Panc1 (cell line): ENCODE measurements at regions not wholly inside any gene's neighbourhood (a gene's known extent, or its start where the extent isn't known, plus 50 kb on each side); places are given as distances from the start of the nearest gene placed in this dataset.
"Not testable (repeated sequence)": the region's sequence is repeated elsewhere in the genome, so short reads cannot be mapped to it uniquely, and the experiment has no call there.

Source experiments
- ATAC-seq: fragments of 200-7000 bp; cut with Tn5 transposase; 2 replicates; pipeline ENCODE4 v1.9.1; 2020; ENCODE audit warnings: mild to moderate bottlenecking, moderate library complexity
- BruUV-seq: library from RNA; stranded (reverse); fragments of 400-500 nt; replicated peaks from 2 replicates; lab custom pipeline; 2021; lab: Mats Ljungman, UMichigan
- CTCF ChIA-PET: fragments of 300-600 bp; sonication (Branson Sonifier 250); formaldehyde crosslinking; loops from one replicate; lab custom pipeline; 2022; ENCODE audit warnings: antibody characterized with exemption; lab: Charles Lee
- POLR2A ChIA-PET: fragments of 300-600 bp; sonication (Branson Sonifier 250); formaldehyde crosslinking; loops from one replicate; lab custom pipeline; 2022; ENCODE audit warnings: antibody characterized with exemption; lab: Charles Lee
- DNase-seq: peaks from one replicate; pipeline ENCODE4 v3.0.0-alpha.2; 2010; ENCODE audit warnings: low read depth, low spot score
- H3K27ac ChIP-seq: 2 replicates; pipeline ENCODE4 v1.5.1; 2011; ENCODE audit warnings: mild to moderate bottlenecking, low read length, inconsistent platforms
- H3K27me3 ChIP-seq: fragments of 200-500 bp; sonication (Bioruptor generic); 2 replicates; pipeline ENCODE4 v1.6.0; 2014; ENCODE audit warnings: low read length, inconsistent platforms; ENCODE audit not compliant: control insufficient read depth, insufficient read depth
- H3K36me3 ChIP-seq: fragments of 200-500 bp; sonication (Bioruptor generic); 2 replicates; pipeline ENCODE4 v1.5.1; 2014; ENCODE audit warnings: inconsistent platforms, mild to moderate bottlenecking, low read length, moderate library complexity; ENCODE audit not compliant: control insufficient read depth, insufficient read depth
- H3K4me1 ChIP-seq: 2 replicates; pipeline ENCODE4 v1.5.1; 2011; ENCODE audit warnings: inconsistent platforms, mild to moderate bottlenecking, low read length, moderate library complexity; ENCODE audit not compliant: control insufficient read depth, insufficient read depth
- H3K4me3 ChIP-seq, 2 experiments: 2 replicates each; pipeline ENCODE4 v1.5.1; 2011 to 2012; ENCODE audit warnings: low read depth in 2 of 2, low read length in 2 of 2, mild to moderate bottlenecking in 2 of 2, inconsistent platforms in 1 of 2, moderate library complexity in 1 of 2
- H3K9me3 ChIP-seq: fragments of 200-500 bp; sonication (Bioruptor generic); 2 replicates; pipeline ENCODE4 v1.5.1; 2014; ENCODE audit warnings: low read depth, mild to moderate bottlenecking, inconsistent platforms, low read length, moderate library complexity; ENCODE audit not compliant: control insufficient read depth, insufficient read depth
- POLR2AphosphoS5 ChIP-seq: IDR thresholded peaks from 2 replicates; pipeline ENCODE4 v1.6.1; 2012; ENCODE audit warnings: mild to moderate bottlenecking, low read depth, low read length, moderate library complexity
- SIN3A ChIP-seq: IDR thresholded peaks from 2 replicates; pipeline ENCODE4 v1.6.1; 2012; ENCODE audit warnings: low read depth, mild to moderate bottlenecking, low read length, moderate library complexity, borderline replicate concordance; ENCODE audit not compliant: insufficient read depth
- TCF7L2 ChIP-seq: IDR thresholded peaks from 2 replicates; pipeline ENCODE4 v1.6.1; 2011; ENCODE audit warnings: mild to moderate bottlenecking, low read depth, low read length, inconsistent platforms
- in situ Hi-C: cut with HindIII; loops from 2 replicates; pipeline ENCODE4 v1.10.0; 2016; ENCODE audit warnings: low sequenced_read_pairs, low pct_unique_long_range_greater_than_20kb
- intact Hi-C: fragments of 100-400 bp; cut with micrococcal nuclease; formaldehyde crosslinking; loops from one replicate; pipeline ENCODE4 v1.10.0; 2022; ENCODE audit not compliant: unreplicated experiment
- TF ChIP-seq, protein P1 (sequence below): fragments of 450-650 bp; IDR thresholded peaks from 2 replicates; pipeline ENCODE4 v1.5.1; 2017; ENCODE audit warnings: mild to moderate bottlenecking
- TF ChIP-seq, protein P2 (sequence below), 2 experiments: IDR thresholded peaks; 2 replicates each; pipeline ENCODE4 v1.6.1; 2011 to 2012; ENCODE audit warnings: low read depth in 2 of 2, control low read depth in 1 of 2, low read length in 1 of 2, mild to moderate bottlenecking in 1 of 2, moderate library complexity in 1 of 2; ENCODE audit not compliant: insufficient read depth in 1 of 2

DNA sequence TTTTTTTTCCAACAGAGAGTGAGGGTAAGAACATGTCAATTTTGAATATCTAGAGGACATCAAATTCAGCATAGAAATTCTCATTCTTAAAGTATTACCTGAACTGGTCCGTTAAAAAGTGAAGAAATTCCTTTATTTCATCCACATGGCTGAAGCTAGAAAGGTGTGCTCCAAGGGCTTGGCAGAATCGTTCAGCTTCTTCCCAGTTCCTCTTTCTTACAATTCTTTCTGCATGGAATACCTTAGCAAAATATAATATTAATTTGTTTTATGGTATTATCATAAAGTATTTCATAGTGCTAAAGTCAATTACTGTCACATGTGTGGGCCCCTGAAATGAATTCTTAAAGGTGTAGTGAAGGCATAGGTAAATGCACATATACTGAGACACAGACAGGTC lies 74.3 kb upstream of the CD302 start:
- Histone ChIP-seq H3K27me3 (no peaks in the 10 kb centered on the region; the same call in 1 of the 2 replicates), H3K4me3 (no peak overlapping the region), H3K4me1 (no peaks in the 10 kb centered on the region), H3K9me3 (no peaks in the 10 kb centered on the region), H3K36me3 (no peaks in the 10 kb centered on the region), H3K27ac (no peak overlapping the region)
- in situ Hi-C loops (no loop called here), intact Hi-C loops (no loop called here)
- ChIA-PET CTCF (no interaction called here), POLR2A (no interaction called here)
- DNase-seq (no peak), ATAC-seq (no peak)
- TF ChIP-seq SIN3A (no peak), POLR2AphosphoS5 (no peak)
- TF ChIP-seq, protein P1, sequence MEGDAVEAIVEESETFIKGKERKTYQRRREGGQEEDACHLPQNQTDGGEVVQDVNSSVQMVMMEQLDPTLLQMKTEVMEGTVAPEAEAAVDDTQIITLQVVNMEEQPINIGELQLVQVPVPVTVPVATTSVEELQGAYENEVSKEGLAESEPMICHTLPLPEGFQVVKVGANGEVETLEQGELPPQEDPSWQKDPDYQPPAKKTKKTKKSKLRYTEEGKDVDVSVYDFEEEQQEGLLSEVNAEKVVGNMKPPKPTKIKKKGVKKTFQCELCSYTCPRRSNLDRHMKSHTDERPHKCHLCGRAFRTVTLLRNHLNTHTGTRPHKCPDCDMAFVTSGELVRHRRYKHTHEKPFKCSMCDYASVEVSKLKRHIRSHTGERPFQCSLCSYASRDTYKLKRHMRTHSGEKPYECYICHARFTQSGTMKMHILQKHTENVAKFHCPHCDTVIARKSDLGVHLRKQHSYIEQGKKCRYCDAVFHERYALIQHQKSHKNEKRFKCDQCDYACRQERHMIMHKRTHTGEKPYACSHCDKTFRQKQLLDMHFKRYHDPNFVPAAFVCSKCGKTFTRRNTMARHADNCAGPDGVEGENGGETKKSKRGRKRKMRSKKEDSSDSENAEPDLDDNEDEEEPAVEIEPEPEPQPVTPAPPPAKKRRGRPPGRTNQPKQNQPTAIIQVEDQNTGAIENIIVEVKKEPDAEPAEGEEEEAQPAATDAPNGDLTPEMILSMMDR: no peak
- TF ChIP-seq, protein P2, sequence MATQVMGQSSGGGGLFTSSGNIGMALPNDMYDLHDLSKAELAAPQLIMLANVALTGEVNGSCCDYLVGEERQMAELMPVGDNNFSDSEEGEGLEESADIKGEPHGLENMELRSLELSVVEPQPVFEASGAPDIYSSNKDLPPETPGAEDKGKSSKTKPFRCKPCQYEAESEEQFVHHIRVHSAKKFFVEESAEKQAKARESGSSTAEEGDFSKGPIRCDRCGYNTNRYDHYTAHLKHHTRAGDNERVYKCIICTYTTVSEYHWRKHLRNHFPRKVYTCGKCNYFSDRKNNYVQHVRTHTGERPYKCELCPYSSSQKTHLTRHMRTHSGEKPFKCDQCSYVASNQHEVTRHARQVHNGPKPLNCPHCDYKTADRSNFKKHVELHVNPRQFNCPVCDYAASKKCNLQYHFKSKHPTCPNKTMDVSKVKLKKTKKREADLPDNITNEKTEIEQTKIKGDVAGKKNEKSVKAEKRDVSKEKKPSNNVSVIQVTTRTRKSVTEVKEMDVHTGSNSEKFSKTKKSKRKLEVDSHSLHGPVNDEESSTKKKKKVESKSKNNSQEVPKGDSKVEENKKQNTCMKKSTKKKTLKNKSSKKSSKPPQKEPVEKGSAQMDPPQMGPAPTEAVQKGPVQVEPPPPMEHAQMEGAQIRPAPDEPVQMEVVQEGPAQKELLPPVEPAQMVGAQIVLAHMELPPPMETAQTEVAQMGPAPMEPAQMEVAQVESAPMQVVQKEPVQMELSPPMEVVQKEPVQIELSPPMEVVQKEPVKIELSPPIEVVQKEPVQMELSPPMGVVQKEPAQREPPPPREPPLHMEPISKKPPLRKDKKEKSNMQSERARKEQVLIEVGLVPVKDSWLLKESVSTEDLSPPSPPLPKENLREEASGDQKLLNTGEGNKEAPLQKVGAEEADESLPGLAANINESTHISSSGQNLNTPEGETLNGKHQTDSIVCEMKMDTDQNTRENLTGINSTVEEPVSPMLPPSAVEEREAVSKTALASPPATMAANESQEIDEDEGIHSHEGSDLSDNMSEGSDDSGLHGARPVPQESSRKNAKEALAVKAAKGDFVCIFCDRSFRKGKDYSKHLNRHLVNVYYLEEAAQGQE (IDR thresholded peaks at IDR 0.05; ENCODE audit: insufficient read depth in 1 of 2, low read depth in 2 of 2, low read length in 1 of 2): no peak
- no TSS peak for BruUV-seq

DNA sequence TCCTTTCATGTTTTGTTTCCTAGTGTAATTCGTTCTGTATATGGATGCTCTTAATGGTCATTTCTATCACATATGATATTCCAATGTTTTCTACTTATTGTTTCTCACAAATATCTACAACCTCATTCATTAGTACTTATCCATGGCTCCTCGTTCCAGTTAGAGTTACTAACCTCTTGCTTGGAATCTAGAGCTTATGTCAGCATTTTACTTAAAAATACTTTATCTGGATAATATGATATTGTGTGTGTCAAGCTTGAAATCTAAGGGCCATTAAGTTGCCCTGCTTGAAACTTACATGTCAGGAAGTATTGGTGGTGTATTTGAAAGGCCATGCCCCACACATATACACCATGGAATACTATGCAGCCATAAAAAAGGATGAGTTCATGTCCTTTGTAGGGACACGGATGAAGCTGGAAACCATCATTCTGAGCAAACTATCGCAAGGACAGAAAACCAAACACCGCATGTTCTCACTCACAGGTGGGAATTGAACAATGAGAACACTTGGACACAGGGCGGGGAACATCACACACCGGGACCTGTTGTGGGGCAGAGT lies 70.7 kb upstream of the CD302 start:
- CTCF ChIA-PET, H3K4me3 ChIP-seq, H3K36me3 ChIP-seq, in situ Hi-C loops, ATAC-seq, intact Hi-C loops, H3K27ac ChIP-seq, H3K9me3 ChIP-seq, DNase-seq, H3K4me1 ChIP-seq, BruUV-seq, H3K27me3 ChIP-seq: not testable (repeated sequence)
- POLR2A ChIA-PET: interaction anchor here (0.7 kb wide), 1 partner anchor 18 kb away, joined by 5 read pairs; no protein-coding TSS in a partner anchor

DNA sequence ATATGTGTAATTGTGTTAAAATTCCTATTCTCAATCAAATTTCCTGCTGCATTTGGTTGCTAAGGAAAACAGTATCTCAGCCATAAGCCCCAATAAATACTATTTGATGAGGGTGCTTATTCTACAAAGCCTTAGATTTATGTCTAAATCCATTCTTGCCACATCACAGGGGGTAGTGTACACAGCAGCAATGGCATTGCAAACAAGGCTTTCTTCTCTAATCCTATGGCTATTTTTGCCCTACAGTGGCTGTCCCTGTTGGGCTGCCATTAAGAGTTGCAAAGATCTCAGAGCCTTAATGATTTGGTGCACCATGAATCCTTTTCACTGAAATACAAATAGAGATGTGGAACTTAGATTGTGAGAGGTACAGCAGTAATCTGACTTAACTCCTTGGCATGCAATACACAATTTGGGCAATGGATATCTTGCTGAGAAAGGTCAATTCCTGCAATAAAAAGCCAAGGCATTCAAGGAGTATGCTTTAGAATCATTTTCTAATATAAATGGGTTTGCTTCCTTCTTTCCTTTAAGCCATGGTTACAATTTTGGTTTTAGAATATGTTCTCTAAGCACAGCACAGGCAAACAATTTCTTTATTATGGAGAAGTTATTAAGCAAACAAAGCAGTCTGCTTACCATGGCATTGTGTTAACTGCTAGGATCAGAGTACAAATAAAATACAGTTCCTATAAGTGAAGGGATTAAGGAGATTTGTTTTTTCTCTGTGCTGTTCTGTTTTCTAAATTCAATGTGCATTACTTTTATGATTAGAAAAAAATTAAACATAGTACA lies 69.8 kb upstream of the CD302 start:
- no peaks in the 10 kb centered on the region for H3K9me3 ChIP-seq
- in situ Hi-C loops: no loop called here
- H3K27me3 ChIP-seq: no peaks in the 10 kb centered on the region; the same call in 1 of the 2 replicates
- no TSS peak for BruUV-seq
- H3K27ac ChIP-seq: no peak overlapping the region
- intact Hi-C loops: no loop called here
- ChIA-PET POLR2A (no interaction called here), CTCF (no interaction called here)
- H3K4me3 ChIP-seq: no peak overlapping the region
- no peaks in the 10 kb centered on the region for H3K36me3 ChIP-seq
- no peaks in the 10 kb centered on the region for H3K4me1 ChIP-seq
- TF ChIP-seq TCF7L2: no peak
- TF ChIP-seq, protein P1: no peak
- TF ChIP-seq SIN3A: no peak
- TF ChIP-seq POLR2AphosphoS5: no peak
- TF ChIP-seq, protein P2 (IDR thresholded peaks at IDR 0.05; ENCODE audit: insufficient read depth in 1 of 2, low read depth in 2 of 2, low read length in 1 of 2): no peak
- ATAC-seq (no peak), DNase-seq (no peak)
